Cardiac septum (tissue), 1 donor: ENCODE measurements at regions not wholly inside any gene's neighbourhood (a gene's known extent, or its start where the extent isn't known, plus 50 kb on each side); places are given as distances from the start of the nearest gene placed in this dataset.

Experiments used
- DNase-seq: peaks from one replicate; pipeline ENCODE4 v3.0.0-alpha.2; 2020; ENCODE audit warnings: low spot score
- intact Hi-C: fragments of 100-400 bp; cut with DNase I; formaldehyde crosslinking; loops from one replicate; pipeline ENCODE4 v1.14.0; 2022
- donor health status: DM: no; HTN: no; CAD: no.

GRCh38 chr7:35314354-35314753, 60.5 kb upstream of the TBX20 start:
- intact Hi-C loops: no loop called here
- DNase-seq: no peak

GRCh38 chr7:35313575-35313974, 59.7 kb upstream of the TBX20 start:
- no peak for DNase-seq
- intact Hi-C loops: no loop called here
